GM23248 (cell line): ENCODE measurements at regions not wholly inside any gene's neighbourhood (a gene's known extent, or its start where the extent isn't known, plus 50 kb on each side); places are given as distances from the start of the nearest gene placed in this dataset.

ENCODE experiments used
- EZH2 ChIP-seq: fragments of 200-600 bp; sonication (generic); IDR thresholded peaks from 2 replicates; pipeline ENCODE4 v1.6.1; 2018; ENCODE audit warnings: antibody characterized with exemption, mild to moderate bottlenecking; ENCODE audit not compliant: insufficient read depth, poor library complexity, severe bottlenecking
- EZH2phosphoT487 ChIP-seq: fragments of 200-600 bp; sonication (generic); IDR thresholded peaks from 2 replicates; pipeline ENCODE4 v1.6.1; 2018; ENCODE audit warnings: antibody characterized with exemption, moderate library complexity, mild to moderate bottlenecking, low read depth; ENCODE audit not compliant: insufficient read depth

- TF ChIP-seq EZH2 (no peak), EZH2phosphoT487 (no peak)
Observed at GRCh38 chr2:41972819-41973218, 75.0 kb upstream of the PKDCC start.
